Neural cell (in vitro differentiated cells): ENCODE measurements at regions not wholly inside any gene's neighbourhood (a gene's known extent, or its start where the extent isn't known, plus 50 kb on each side); places are given as distances from the start of the nearest gene placed in this dataset.

ENCODE experiments used
- H2AFZ ChIP-seq: fragments of 200-600, 300-800 bp; sonication (generic), shearing (Covaris generic); 2 replicates; pipeline ENCODE4 v1.6.0; 2014; ENCODE audit warnings: low read depth, mild to moderate bottlenecking, antibody characterized with exemption, low read length, moderate library complexity
- H3F3A ChIP-seq: fragments of 200-600 bp; shearing (Covaris generic); 2 replicates; pipeline ENCODE4 v1.6.1; 2016; ENCODE audit warnings: mild to moderate bottlenecking, moderate library complexity, mixed read lengths, antibody characterized with exemption, low read length; ENCODE audit not compliant: insufficient read depth, poor library complexity, severe bottlenecking
- H3K27ac ChIP-seq: fragments of 200-600, 300-800 bp; sonication (generic), shearing (Covaris generic); 2 replicates; pipeline ENCODE4 v1.5.1; 2014; ENCODE audit warnings: mild to moderate bottlenecking, low read length, moderate library complexity
- H3K27me3 ChIP-seq: fragments of 300-800, 200-600 bp; sonication (generic), shearing (Covaris generic); 2 replicates; pipeline ENCODE4 v1.6.0; 2014; ENCODE audit warnings: mild to moderate bottlenecking, low read depth, low read length, moderate library complexity; ENCODE audit not compliant: insufficient read depth
- H3K36me3 ChIP-seq: fragments of 300-800, 200-600 bp; sonication (generic), shearing (Covaris generic); 2 replicates; pipeline ENCODE4 v1.5.1; 2014; ENCODE audit warnings: mild to moderate bottlenecking, antibody characterized with exemption, low read length, moderate library complexity; ENCODE audit not compliant: insufficient read depth
- H3K4me2 ChIP-seq: fragments of 300-800, 200-600 bp; sonication (generic), shearing (Covaris generic); 2 replicates; pipeline ENCODE4 v1.6.0; 2014; ENCODE audit warnings: mild to moderate bottlenecking, low read length
- H3K4me3 ChIP-seq: fragments of 300-800, 200-600 bp; sonication (generic), shearing (Covaris generic); 2 replicates; pipeline ENCODE4 v1.5.1; 2014; ENCODE audit warnings: mild to moderate bottlenecking, low read length, moderate library complexity
- H3K79me2 ChIP-seq: fragments of 200-600 bp; shearing (Covaris generic); replicated peaks from 2 replicates; pipeline ENCODE4 v1.6.0; 2014; ENCODE audit warnings: mild to moderate bottlenecking, low read length, moderate library complexity; ENCODE audit not compliant: insufficient read depth
- H3K9ac ChIP-seq: fragments of 300-800, 200-600 bp; sonication (generic), shearing (Covaris generic); 2 replicates; pipeline ENCODE4 v1.6.1; 2016; ENCODE audit warnings: mild to moderate bottlenecking, low read length, mixed read lengths
- H3K9me2 ChIP-seq: fragments of 200-600 bp; shearing (Covaris generic); 2 replicates; pipeline ENCODE4 v1.6.1; 2016; ENCODE audit warnings: mild to moderate bottlenecking, low read length, mixed read lengths; ENCODE audit not compliant: insufficient read depth
- H3K9me3 ChIP-seq: fragments of 200-600, 300-800 bp; sonication (generic), shearing (Covaris generic); 2 replicates; pipeline ENCODE4 v1.6.1; 2016; ENCODE audit warnings: mild to moderate bottlenecking, mixed run types, low read length, moderate library complexity, mixed read lengths
- H4K20me1 ChIP-seq: fragments of 200-600 bp; shearing (Covaris generic); 2 replicates; pipeline ENCODE4 v1.6.1; 2016; ENCODE audit warnings: mild to moderate bottlenecking, mixed run types; ENCODE audit not compliant: insufficient read depth
- CTCF ChIP-seq: fragments of 450-650 bp; IDR thresholded peaks from 2 replicates; pipeline ENCODE4 v1.5.1; 2014; ENCODE audit warnings: antibody characterized with exemption, mild to moderate bottlenecking, moderate library complexity; ENCODE audit not compliant: poor library complexity, severe bottlenecking
- EP300 ChIP-seq: fragments of 450-650 bp; conservative IDR thresholded peaks from 2 replicates; pipeline ENCODE4 v1.6.1; 2014; ENCODE audit warnings: antibody characterized with exemption, mild to moderate bottlenecking, moderate library complexity; ENCODE audit not compliant: poor library complexity, severe bottlenecking
- EZH2 ChIP-seq: fragments of 200-600, 300-800 bp; shearing (Covaris generic), sonication (generic); IDR thresholded peaks from 2 replicates; pipeline ENCODE4 v1.6.1; 2014; ENCODE audit warnings: antibody characterized with exemption, low read length, borderline replicate concordance, mild to moderate bottlenecking; ENCODE audit not compliant: insufficient read depth, poor library complexity, severe bottlenecking
- MXI1 ChIP-seq: fragments of 450-650 bp; conservative IDR thresholded peaks from 2 replicates; pipeline ENCODE4 v1.6.1; 2014; ENCODE audit warnings: antibody characterized with exemption, mild to moderate bottlenecking; ENCODE audit not compliant: poor library complexity, severe bottlenecking
- POLR2AphosphoS5 ChIP-seq: IDR thresholded peaks from 2 replicates; pipeline ENCODE4 v1.6.1; 2012
- RAD21 ChIP-seq: fragments of 450-650 bp; conservative IDR thresholded peaks from 2 replicates; pipeline ENCODE4 v1.6.1; 2014; ENCODE audit warnings: antibody characterized with exemption, mild to moderate bottlenecking, moderate library complexity
- REST ChIP-seq: IDR thresholded peaks from 2 replicates; pipeline ENCODE4 v1.6.1; 2012; ENCODE audit warnings: borderline replicate concordance
- SMC3 ChIP-seq: fragments of 450-650 bp; conservative IDR thresholded peaks from 2 replicates; pipeline ENCODE4 v1.6.1; 2014; ENCODE audit warnings: antibody characterized with exemption, mild to moderate bottlenecking, moderate library complexity; ENCODE audit not compliant: poor library complexity
- TAF1 ChIP-seq: IDR thresholded peaks from 2 replicates; pipeline ENCODE4 v1.6.1; 2012; ENCODE audit warnings: low read depth

GRCh38 chr16:86068722-86069121 is 169.8 kb downstream of the IRF8 start:
- H3F3A ChIP-seq, result no peaks in the 10 kb centered on the region
- H3K9ac ChIP-seq, result no peak overlapping the region
- H3K27me3 ChIP-seq, result peaks cover 5% of the 10 kb centered on the region
- no peak overlapping the region for H2AFZ ChIP-seq
- TF ChIP-seq REST (no peak), TAF1 (no peak), MXI1 (no peak), EZH2 (no peak), CTCF (no peak), POLR2AphosphoS5 (no peak), EP300 (no peak), RAD21 (no peak), SMC3 (no peak)
- peaks cover 3% of the 10 kb centered on the region for H3K9me3 ChIP-seq
- no peaks in the 10 kb centered on the region for H3K79me2 ChIP-seq
- no peak overlapping the region for H3K4me2 ChIP-seq
- no peak overlapping the region for H3K27ac ChIP-seq
- H3K36me3 ChIP-seq, result no peaks in the 10 kb centered on the region
- H3K4me3 ChIP-seq, result no peak overlapping the region
- no peaks in the 10 kb centered on the region for H4K20me1 ChIP-seq
- no peaks in the 10 kb centered on the region for H3K9me2 ChIP-seq

- Histone ChIP-seq H3K4me3 (no peak overlapping the region), H3F3A (no peaks in the 10 kb centered on the region), H4K20me1 (no peaks in the 10 kb centered on the region), H2AFZ (no peak overlapping the region), H3K9me2 (no peaks in the 10 kb centered on the region), H3K27ac (no peak overlapping the region), H3K4me2 (no peak overlapping the region), H3K9me3 (peaks cover 3% of the 10 kb centered on the region), H3K79me2 (no peaks in the 10 kb centered on the region), H3K9ac (no peak overlapping the region), H3K27me3 (peaks cover 5% of the 10 kb centered on the region), H3K36me3 (no peaks in the 10 kb centered on the region)
- TF ChIP-seq EP300 (no peak), RAD21 (no peak), SMC3 (no peak), CTCF (no peak), REST (no peak), EZH2 (no peak), MXI1 (no peak), POLR2AphosphoS5 (no peak), TAF1 (no peak)
These were observed 170.9 kb downstream of the IRF8 start for GRCh38 chr16:86069736-86070298.
